PFSK-1 (cell line): ENCODE measurements at regions not wholly inside any gene's neighbourhood (a gene's known extent, or its start where the extent isn't known, plus 50 kb on each side); places are given as distances from the start of the nearest gene placed in this dataset.

Source experiments
- POLR2AphosphoS5 ChIP-seq: IDR thresholded peaks from 2 replicates; pipeline ENCODE4 v1.6.1; 2012; ENCODE audit warnings: low read depth, mild to moderate bottlenecking, control low read depth, low read length, moderate library complexity
- SIN3A ChIP-seq: IDR thresholded peaks from 2 replicates; pipeline ENCODE4 v1.6.1; 2012; ENCODE audit warnings: mild to moderate bottlenecking, low read length, moderate library complexity, borderline replicate concordance; ENCODE audit not compliant: insufficient read depth
- TAF1 ChIP-seq: IDR thresholded peaks from 2 replicates; pipeline ENCODE4 v1.6.1; 2012; ENCODE audit warnings: low read length, control low read depth, borderline replicate concordance; ENCODE audit not compliant: insufficient read depth
- TF ChIP-seq, protein P1 (sequence below), 2 experiments: IDR thresholded peaks; 2 replicates each; pipeline versions ENCODE4 v1.6.1 to v1.8.0; 2011 to 2012; ENCODE audit warnings: low read depth in 2 of 2, low read length in 2 of 2, control low read depth in 1 of 2, inconsistent platforms in 1 of 2, mild to moderate bottlenecking in 1 of 2, moderate library complexity in 1 of 2; ENCODE audit not compliant: insufficient read depth in 1 of 2

DNA sequence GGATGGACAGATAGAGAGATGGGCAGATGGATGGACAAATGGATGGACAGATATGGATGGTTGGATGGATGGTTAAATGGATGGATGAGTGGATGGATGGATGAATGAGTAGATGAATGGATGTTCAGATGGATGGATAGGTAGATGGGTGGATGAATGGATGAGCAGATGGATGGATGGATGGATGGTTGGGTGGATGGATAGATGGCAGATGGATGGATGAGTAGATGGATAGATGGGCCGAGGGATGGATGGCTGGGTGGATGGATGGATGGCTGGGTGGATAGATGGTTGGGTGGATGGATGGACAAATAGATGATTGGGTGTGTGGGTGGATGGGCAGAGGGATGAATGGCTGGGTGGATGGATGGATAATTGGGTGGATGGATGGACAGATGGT is 98.9 kb upstream of the OTOS start:
- TF ChIP-seq POLR2AphosphoS5 (no peak), SIN3A (no peak), TAF1 (no peak)
- TF ChIP-seq, protein P1, sequence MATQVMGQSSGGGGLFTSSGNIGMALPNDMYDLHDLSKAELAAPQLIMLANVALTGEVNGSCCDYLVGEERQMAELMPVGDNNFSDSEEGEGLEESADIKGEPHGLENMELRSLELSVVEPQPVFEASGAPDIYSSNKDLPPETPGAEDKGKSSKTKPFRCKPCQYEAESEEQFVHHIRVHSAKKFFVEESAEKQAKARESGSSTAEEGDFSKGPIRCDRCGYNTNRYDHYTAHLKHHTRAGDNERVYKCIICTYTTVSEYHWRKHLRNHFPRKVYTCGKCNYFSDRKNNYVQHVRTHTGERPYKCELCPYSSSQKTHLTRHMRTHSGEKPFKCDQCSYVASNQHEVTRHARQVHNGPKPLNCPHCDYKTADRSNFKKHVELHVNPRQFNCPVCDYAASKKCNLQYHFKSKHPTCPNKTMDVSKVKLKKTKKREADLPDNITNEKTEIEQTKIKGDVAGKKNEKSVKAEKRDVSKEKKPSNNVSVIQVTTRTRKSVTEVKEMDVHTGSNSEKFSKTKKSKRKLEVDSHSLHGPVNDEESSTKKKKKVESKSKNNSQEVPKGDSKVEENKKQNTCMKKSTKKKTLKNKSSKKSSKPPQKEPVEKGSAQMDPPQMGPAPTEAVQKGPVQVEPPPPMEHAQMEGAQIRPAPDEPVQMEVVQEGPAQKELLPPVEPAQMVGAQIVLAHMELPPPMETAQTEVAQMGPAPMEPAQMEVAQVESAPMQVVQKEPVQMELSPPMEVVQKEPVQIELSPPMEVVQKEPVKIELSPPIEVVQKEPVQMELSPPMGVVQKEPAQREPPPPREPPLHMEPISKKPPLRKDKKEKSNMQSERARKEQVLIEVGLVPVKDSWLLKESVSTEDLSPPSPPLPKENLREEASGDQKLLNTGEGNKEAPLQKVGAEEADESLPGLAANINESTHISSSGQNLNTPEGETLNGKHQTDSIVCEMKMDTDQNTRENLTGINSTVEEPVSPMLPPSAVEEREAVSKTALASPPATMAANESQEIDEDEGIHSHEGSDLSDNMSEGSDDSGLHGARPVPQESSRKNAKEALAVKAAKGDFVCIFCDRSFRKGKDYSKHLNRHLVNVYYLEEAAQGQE (IDR thresholded peaks at IDR 0.05; ENCODE audit: insufficient read depth in 1 of 2, low read depth in 2 of 2, low read length in 2 of 2): no peak
